Suprapubic skin (tissue), 4 donors: ENCODE measurements at regions not wholly inside any gene's neighbourhood (a gene's known extent, or its start where the extent isn't known, plus 50 kb on each side); places are given as distances from the start of the nearest gene placed in this dataset.

ENCODE experiments used
- POLR2A ChIP-seq, 2 donors: fragments of 450-650 bp; IDR thresholded peaks; one replicate each; pipeline ENCODE4 v1.6.1; 2017; ENCODE audit warnings: antibody characterized with exemption in 2 of 2, mild to moderate bottlenecking in 2 of 2, moderate library complexity in 2 of 2
- POLR2AphosphoS5 ChIP-seq, 3 donors: sonication (generic); formaldehyde crosslinking; IDR thresholded peaks; one replicate each; pipeline ENCODE4 v1.6.1; 2017; ENCODE audit warnings: antibody characterized with exemption in 3 of 3
- TF ChIP-seq, protein P1 (sequence below), 2 donors: fragments of 200-600 bp in 1 of 2; fragments of 450-650 bp in 1 of 2; sonication (generic) in 1 of 2; IDR thresholded peaks; one replicate each; pipeline ENCODE4 v1.5.1; 2016 to 2019; ENCODE audit warnings: antibody characterized with exemption in 2 of 2, mild to moderate bottlenecking in 1 of 2, moderate library complexity in 1 of 2

- no peak for TF ChIP-seq POLR2A (IDR thresholded peaks at IDR 0.05)
- TF ChIP-seq, protein P1, sequence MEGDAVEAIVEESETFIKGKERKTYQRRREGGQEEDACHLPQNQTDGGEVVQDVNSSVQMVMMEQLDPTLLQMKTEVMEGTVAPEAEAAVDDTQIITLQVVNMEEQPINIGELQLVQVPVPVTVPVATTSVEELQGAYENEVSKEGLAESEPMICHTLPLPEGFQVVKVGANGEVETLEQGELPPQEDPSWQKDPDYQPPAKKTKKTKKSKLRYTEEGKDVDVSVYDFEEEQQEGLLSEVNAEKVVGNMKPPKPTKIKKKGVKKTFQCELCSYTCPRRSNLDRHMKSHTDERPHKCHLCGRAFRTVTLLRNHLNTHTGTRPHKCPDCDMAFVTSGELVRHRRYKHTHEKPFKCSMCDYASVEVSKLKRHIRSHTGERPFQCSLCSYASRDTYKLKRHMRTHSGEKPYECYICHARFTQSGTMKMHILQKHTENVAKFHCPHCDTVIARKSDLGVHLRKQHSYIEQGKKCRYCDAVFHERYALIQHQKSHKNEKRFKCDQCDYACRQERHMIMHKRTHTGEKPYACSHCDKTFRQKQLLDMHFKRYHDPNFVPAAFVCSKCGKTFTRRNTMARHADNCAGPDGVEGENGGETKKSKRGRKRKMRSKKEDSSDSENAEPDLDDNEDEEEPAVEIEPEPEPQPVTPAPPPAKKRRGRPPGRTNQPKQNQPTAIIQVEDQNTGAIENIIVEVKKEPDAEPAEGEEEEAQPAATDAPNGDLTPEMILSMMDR (IDR thresholded peaks at IDR 0.05) = no peak
- no peak for TF ChIP-seq POLR2AphosphoS5 (IDR thresholded peaks at IDR 0.05)
These were observed 107.1 kb upstream of the ERRFI1 start for GRCh38 chr1:8133190-8133589.
